ENCODE measurements at regions not wholly inside any gene's neighbourhood (a gene's known extent, or its start where the extent isn't known, plus 50 kb on each side); places are given as distances from the start of the nearest gene placed in this dataset.

GRCh38 chr10:80855348-80855971, 317.8 kb downstream of the SH2D4B start:
- no peak for TF ChIP-seq CTCF (IDR thresholded peaks at IDR 0.05; ENCODE audit: insufficient read depth, low read depth, low read length)
- no peak for TF ChIP-seq EZH2 (IDR thresholded peaks at IDR 0.05; ENCODE audit: insufficient read depth, low read length)

Data from astrocyte (in vitro differentiated cells and primary cell).